Natural killer cell treated with Interleukin-12 subunit alpha and Interleukin-12 subunit beta and Interleukin-15 and Interleukin-18, amount 100 ng/mL, for 72 hours (primary cell): ENCODE measurements at regions not wholly inside any gene's neighbourhood (a gene's known extent, or its start where the extent isn't known, plus 50 kb on each side); places are given as distances from the start of the nearest gene placed in this dataset.

ENCODE experiments used
- ATAC-seq, 2 donors: fragments of 150-1000 bp; cut with Tn5 transposase in 1 of 2; sonication (Bioruptor Pico), chemical (Tn5 transposase) in 1 of 2; 2 replicates each; pipeline ENCODE4 v1.10.0; 2021
- DNase-seq: peaks from one replicate; pipeline ENCODE4 v3.0.0; 2022; ENCODE audit warnings: low spot score
- H3K27ac Mint-ChIP-seq, 2 donors: 1 replicate in 1 of 2; 2 replicates in 1 of 2; pipeline ENCODE4 v1.8.0; 2022; ENCODE audit warnings: mixed read lengths in 2 of 2, mild to moderate bottlenecking in 1 of 2, moderate library complexity in 1 of 2
- H3K27me3 Mint-ChIP-seq, 2 donors: 1 replicate in 1 of 2; 2 replicates in 1 of 2; pipeline ENCODE4 v1.8.0; 2022; ENCODE audit warnings: mixed read lengths in 2 of 2
- H3K36me3 Mint-ChIP-seq: one replicate; pipeline ENCODE4 v1.8.0; 2022; ENCODE audit warnings: mixed read lengths
- H3K4me1 Mint-ChIP-seq, 2 donors: 1 replicate in 1 of 2; 2 replicates in 1 of 2; pipeline ENCODE4 v1.8.0; 2022; ENCODE audit warnings: low read depth in 2 of 2, mixed read lengths in 2 of 2, mild to moderate bottlenecking in 1 of 2
- H3K4me3 Mint-ChIP-seq: one replicate; pipeline ENCODE4 v1.8.0; 2022; ENCODE audit warnings: mixed read lengths
- H3K9me3 Mint-ChIP-seq: 2 replicates; pipeline ENCODE4 v1.8.0; 2022; ENCODE audit warnings: mixed read lengths

DNA sequence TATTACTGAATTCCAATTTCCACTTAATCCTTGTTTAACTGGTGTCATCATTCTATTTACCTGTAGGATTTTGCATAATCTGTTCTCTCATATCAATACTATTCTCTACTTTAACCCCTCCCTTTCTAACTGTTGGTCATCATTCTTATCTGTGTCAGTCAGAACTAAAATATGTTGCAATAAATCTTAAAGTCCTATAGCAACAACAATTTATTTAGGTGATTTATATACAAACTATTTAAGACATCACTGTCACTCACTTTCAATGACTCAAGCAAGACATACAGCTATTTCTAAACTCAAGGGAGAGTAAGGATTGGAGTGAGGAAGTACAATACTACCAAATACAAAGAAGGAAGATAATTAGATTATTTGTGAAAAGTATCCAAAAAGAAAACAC lies 740.4 kb downstream of the DSC3 start:
- H3K4me3 Mint-ChIP-seq: no peak overlapping the region
- DNase-seq (no peak), ATAC-seq (no peak)
- H3K27me3 Mint-ChIP-seq: no peaks in the 10 kb centered on the region
- H3K9me3 Mint-ChIP-seq: peaks cover 7% of the 10 kb centered on the region
- peaks cover 7% of the 10 kb centered on the region for H3K36me3 Mint-ChIP-seq
- H3K4me1 Mint-ChIP-seq: no peaks in the 10 kb centered on the region
- no peak overlapping the region for H3K27ac Mint-ChIP-seq

DNA sequence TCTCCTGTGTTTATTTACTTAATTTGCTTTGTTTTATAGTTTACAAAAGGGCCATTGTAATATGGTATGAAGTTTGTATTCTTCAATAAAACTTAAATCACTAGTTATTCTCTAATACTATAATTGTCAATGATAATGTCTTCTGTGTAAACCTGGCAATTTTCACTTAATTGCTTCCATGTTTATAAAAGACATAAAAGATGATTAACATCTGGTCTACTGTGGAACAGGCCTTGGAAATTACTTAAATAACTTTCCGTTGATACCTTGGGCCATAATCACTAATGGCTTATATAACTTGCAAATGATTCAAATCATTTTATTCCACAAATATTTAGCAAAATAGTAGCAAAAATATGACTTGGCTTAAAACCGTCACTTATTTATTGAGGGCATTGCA lies 743.8 kb downstream of the DSC3 start:
- no peaks in the 10 kb centered on the region for H3K27me3 Mint-ChIP-seq
- H3K36me3 Mint-ChIP-seq: peaks cover 7% of the 10 kb centered on the region
- no peak overlapping the region for H3K27ac Mint-ChIP-seq
- peaks cover 16% of the 10 kb centered on the region for H3K9me3 Mint-ChIP-seq
- no peaks in the 10 kb centered on the region for H3K4me1 Mint-ChIP-seq
- DNase-seq (no peak), ATAC-seq (no peak)
- no peak overlapping the region for H3K4me3 Mint-ChIP-seq

DNA sequence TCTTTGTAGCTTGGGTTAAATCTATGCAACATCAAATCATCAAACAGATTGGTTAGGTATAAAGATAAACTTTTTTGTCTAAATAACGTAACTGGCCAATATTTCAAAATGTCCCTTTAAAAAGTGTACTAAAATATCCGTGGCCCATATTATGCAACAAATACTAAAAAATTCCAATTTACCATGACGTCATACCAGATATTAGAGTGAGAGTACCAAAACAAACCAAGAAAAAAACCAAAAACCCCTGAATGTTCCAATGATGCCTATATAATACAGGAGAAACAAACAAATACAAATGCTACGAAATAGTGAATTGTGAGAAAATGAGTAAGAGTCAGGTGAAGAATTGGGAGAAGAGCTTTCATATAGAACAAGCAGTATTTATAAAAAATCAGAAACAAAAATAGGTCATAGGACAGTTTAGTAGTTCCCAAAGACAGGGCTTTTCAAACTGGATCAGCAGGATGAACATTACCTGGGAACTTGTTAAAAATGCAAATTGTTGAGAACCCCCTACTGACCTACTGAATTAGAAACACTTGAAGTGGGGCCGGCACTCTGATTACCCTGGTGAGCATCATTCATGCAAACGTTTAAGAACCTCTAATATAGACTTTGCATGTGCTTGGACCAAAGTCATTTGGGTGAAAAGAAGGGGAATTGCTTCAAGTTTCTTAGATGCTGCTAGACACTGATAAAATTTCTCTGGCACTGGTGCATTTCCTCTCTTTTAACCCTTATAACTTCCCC lies 753.7 kb downstream of the DSC3 start:
- ATAC-seq (no peak), DNase-seq (no peak)
- H3K4me3 Mint-ChIP-seq: no peak overlapping the region
- H3K9me3 Mint-ChIP-seq: peaks cover 8% of the 10 kb centered on the region
- peaks cover 4% of the 10 kb centered on the region for H3K36me3 Mint-ChIP-seq
- no peaks in the 10 kb centered on the region for H3K27me3 Mint-ChIP-seq
- H3K4me1 Mint-ChIP-seq: no peaks in the 10 kb centered on the region
- no peak overlapping the region for H3K27ac Mint-ChIP-seq

DNA sequence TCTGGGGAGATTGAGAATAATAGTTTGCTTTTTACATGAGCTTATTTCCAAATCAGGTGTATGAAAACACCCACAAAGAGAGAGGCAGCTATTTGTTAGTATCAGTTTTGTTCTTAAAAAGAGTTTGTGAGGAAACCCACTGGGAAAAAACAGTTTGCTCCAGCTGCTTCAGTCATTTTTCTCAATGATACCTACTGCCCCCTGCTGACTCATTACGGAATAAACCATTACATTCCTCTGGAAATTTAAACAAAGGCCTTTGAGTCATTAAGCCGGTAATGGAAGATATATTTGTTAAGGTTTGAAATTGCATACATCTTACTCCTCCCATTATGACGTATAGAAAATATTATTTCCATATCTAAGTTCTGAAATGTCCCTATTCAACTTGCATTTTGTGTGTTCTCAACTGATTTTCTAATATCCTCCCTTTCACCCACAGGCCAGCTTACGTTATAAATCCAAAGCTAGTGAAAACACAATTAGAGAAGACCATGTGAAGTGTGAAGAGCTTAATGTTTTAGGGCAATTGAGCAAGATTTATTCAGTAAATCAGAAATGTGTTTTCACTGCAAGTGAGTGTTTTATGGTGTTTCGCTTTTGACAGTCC lies 761.6 kb downstream of the DSC3 start:
- ATAC-seq: no peak
- Mint-ChIP-seq H3K27ac (no peak overlapping the region), H3K4me3 (no peak overlapping the region), H3K36me3 (no peaks in the 10 kb centered on the region), H3K4me1 (no peaks in the 10 kb centered on the region), H3K27me3 (no peaks in the 10 kb centered on the region), H3K9me3 (no peaks in the 10 kb centered on the region)
- DNase-seq: no peak

DNA sequence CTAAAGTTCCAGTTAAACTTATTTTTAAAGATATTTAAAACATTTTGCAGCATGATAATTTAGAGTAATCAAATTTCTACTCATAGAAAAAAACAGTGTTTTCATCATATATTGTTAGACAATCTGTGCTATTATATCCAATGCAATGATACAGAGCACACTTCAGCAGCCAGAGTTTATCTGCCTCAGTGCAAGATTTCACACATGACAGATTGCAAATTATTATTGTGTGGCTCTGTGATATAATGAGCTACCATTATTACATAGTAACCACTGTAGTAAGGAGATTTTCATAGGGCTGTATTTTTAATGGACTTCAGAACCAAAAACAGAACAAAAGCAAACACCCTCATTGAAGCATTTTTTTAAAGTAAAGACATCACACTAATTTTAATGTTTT lies 762.4 kb downstream of the DSC3 start:
- Mint-ChIP-seq H3K27me3 (no peaks in the 10 kb centered on the region), H3K4me3 (no peak overlapping the region), H3K4me1 (no peaks in the 10 kb centered on the region), H3K27ac (no peak overlapping the region), H3K9me3 (no peaks in the 10 kb centered on the region), H3K36me3 (no peaks in the 10 kb centered on the region)
- no peak for ATAC-seq
- DNase-seq: no peak

DNA sequence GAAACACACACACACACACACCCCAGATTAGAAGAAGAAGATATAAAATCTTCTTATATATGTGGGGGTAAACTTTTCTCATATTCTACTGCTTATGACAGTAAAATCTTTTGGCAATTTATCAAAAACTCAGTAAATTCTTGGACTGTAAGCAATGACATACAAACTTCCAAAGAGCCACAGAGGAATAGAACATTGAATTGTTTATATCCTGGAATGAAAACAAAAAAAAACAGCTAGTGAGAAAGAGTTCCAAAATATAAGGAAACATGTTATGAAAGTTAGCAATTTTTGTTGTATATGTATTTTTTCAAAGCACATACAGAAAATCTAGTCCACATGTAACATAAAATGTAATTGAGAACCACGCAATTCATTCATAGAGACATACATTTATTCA lies 764.9 kb downstream of the DSC3 start:
- no peak for ATAC-seq
- Mint-ChIP-seq H3K4me3 (no peak overlapping the region), H3K27me3 (no peaks in the 10 kb centered on the region), H3K4me1 (no peaks in the 10 kb centered on the region), H3K9me3 (peaks cover 3% of the 10 kb centered on the region), H3K36me3 (no peaks in the 10 kb centered on the region), H3K27ac (no peak overlapping the region)
- no peak for DNase-seq

DNA sequence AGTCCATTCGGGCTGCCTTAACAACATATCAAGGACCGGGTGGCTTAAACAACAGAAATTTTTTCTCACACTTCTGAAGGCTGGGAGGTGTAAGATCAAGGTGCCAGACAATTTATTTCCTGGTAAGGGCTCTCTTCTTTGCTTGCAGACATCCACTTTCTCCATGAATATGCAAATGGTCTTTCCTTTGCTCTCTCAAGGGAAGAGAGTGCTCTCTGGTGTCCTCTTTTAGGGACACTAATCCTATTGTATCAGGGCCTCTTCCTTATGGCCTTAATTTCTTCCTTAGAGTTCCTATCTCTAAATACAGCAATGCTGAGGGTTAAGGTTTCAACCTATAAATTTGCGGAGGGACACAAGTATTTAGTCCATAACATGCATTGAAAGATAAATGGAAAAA lies 770.8 kb downstream of the DSC3 start:
- Mint-ChIP-seq H3K27me3 (no peaks in the 10 kb centered on the region), H3K27ac (no peak overlapping the region), H3K4me3 (no peak overlapping the region), H3K9me3 (peaks cover 8% of the 10 kb centered on the region), H3K36me3 (peaks cover 4% of the 10 kb centered on the region), H3K4me1 (no peaks in the 10 kb centered on the region)
- no peak for ATAC-seq
- DNase-seq: no peak

DNA sequence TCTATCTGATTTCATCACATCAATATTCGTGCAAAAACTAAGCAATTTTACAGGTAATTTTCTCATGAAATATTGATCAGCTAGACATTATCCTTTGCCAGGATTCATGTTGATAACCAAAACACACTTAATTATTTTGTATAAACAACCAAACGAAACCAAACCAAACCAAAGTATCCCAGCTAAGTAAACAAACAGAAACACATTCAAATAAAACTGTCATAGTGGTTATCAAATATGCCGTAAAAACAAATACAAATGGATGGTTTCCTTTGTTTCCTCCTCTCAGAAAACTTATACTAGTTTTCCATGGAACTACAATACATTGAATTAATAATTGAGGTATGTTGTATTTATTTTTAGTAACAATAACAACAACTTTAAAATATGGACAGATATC lies 777.4 kb downstream of the DSC3 start:
- ATAC-seq (no peak), DNase-seq (no peak)
- Mint-ChIP-seq H3K4me3 (no peak overlapping the region), H3K36me3 (peaks cover 4% of the 10 kb centered on the region), H3K9me3 (peaks cover 4% of the 10 kb centered on the region), H3K27ac (no peak overlapping the region), H3K27me3 (no peaks in the 10 kb centered on the region), H3K4me1 (no peaks in the 10 kb centered on the region)

DNA sequence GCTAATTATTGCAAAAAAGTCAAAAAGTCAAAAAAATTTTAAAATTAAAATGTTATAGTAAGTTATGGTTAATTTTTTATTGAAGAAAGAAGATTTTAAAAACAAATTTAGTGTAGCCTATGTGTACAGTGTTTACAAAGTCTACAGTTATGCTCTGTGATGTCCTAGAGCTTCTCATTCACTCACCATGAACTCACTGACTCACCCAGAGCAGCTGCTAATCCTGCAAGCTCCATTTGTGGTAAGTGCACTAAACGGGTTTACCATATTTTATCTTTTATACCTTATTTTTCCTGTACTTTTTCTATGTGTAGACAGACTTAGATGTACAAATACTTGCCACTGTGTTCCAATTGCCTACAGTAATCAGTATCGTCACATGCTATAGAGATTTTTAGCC lies 788.2 kb downstream of the DSC3 start:
- Mint-ChIP-seq H3K27ac (no peak overlapping the region), H3K36me3 (peaks cover 7% of the 10 kb centered on the region), H3K27me3 (no peaks in the 10 kb centered on the region), H3K9me3 (peaks cover 5% of the 10 kb centered on the region), H3K4me3 (no peak overlapping the region), H3K4me1 (no peaks in the 10 kb centered on the region)
- DNase-seq: no peak
- no peak for ATAC-seq

DNA sequence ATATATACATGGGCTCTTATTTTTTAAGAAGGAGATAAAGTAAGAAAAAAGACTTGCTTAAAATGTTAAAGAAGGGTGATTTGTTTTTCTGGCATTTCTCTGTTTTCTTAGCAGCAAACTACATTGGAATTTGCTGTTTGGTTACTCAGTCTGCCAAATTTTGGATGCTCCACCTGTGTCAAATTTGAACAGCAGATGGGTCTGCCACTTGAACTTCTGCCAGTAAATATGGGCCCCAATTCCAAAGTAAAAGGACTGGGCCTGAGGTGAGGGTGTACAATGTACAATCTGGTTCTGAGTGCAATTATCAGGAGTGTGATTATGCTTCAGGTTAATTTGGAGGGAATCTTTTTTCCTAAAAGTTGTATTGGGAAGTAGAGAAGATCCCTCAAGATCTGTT lies 794.5 kb downstream of the DSC3 start:
- peaks cover under 1% of the 10 kb centered on the region for H3K36me3 Mint-ChIP-seq

DNA sequence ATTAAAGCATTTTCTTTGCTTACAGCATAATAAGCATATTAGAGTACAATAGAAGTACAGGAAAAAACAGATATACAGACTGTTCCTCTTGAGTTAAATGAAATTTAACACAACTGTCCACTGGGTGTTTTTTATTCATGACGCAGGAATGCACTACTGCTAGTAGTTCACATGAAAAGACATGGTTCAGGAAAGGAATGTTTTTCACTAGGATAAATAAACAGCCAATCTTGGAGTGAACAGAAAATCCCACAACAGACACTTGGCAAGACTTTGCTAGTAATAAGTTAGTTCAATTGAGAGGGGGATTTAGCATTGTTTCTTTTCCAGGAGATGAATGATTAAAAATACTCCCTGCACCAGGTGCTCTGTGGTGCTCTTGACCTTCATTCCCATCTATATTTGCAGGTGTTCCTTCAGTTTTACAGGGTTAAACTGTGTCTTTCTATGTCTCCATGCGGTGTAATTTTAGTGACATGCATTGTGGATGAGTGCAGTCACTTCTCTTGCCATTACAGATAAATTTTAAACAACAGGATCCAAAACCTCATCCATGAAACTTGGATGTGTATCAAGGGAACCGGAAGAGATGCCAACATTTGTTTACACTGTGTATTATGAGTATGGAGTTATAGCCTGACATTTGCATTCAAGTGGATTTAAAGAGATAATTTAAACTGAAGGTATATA lies 796.6 kb downstream of the DSC3 start:
- H3K27me3 Mint-ChIP-seq: no peaks in the 10 kb centered on the region
- no peaks in the 10 kb centered on the region for H3K4me1 Mint-ChIP-seq
- peaks cover 17% of the 10 kb centered on the region for H3K9me3 Mint-ChIP-seq
- no peak for DNase-seq
- H3K36me3 Mint-ChIP-seq: no peaks in the 10 kb centered on the region
- no peak overlapping the region for H3K27ac Mint-ChIP-seq
- H3K4me3 Mint-ChIP-seq: no peak overlapping the region
- no peak for ATAC-seq

More for the DNA sequence above, 794.5 kb downstream of the DSC3 start:
- peaks cover 17% of the 10 kb centered on the region for H3K9me3 Mint-ChIP-seq
- H3K27me3 Mint-ChIP-seq: no peaks in the 10 kb centered on the region
- H3K27ac Mint-ChIP-seq: no peak overlapping the region
- H3K4me3 Mint-ChIP-seq: no peak overlapping the region
- ATAC-seq (no peak), DNase-seq (no peak)
- no peaks in the 10 kb centered on the region for H3K4me1 Mint-ChIP-seq

DNA sequence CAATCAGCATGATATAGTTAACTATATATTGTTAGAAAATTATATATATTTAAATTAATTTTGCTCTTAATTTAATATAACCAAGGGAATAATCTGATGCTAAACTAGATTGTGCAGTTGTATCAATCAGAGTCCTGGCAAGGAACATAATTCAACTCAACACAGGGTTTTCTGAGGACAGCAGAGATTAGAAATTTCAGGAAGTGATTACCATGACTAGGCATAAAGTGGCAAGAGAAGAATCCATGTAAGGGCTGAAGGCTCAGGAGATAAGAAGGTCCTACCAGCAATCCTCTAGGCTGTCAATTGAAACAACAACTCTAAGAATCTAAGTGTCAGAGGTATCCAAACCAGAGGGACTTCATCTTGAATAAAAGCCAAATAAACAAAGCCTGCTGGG lies 807.8 kb downstream of the DSC3 start:
- no peak for ATAC-seq
- Mint-ChIP-seq H3K27me3 (no peaks in the 10 kb centered on the region), H3K4me1 (no peaks in the 10 kb centered on the region), H3K36me3 (no peaks in the 10 kb centered on the region), H3K27ac (no peak overlapping the region), H3K4me3 (no peak overlapping the region), H3K9me3 (peaks cover 18% of the 10 kb centered on the region)
- DNase-seq: no peak

DNA sequence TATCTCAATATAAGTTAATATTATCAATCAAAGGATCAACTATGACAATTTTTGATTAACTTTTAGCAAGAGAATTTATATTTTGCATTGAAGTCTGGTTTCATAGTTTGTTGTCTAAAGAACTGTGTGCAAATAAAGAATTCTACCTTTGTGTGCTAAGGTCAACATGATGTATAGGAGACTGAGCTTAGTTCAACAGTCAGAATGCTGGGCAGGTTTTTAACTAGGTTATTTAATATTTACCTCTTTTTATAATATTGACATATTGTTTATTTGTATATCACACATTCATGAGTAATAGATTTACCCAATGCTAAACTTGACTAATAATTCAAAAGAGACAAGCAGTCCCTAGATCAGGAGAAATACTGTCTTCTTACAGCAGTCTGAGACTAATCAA lies 831.4 kb downstream of the DSC3 start:
- Mint-ChIP-seq H3K36me3 (no peaks in the 10 kb centered on the region), H3K9me3 (peaks cover 5% of the 10 kb centered on the region), H3K4me1 (no peaks in the 10 kb centered on the region), H3K4me3 (no peak overlapping the region), H3K27ac (no peak overlapping the region), H3K27me3 (no peaks in the 10 kb centered on the region)
- no peak for ATAC-seq
- no peak for DNase-seq

DNA sequence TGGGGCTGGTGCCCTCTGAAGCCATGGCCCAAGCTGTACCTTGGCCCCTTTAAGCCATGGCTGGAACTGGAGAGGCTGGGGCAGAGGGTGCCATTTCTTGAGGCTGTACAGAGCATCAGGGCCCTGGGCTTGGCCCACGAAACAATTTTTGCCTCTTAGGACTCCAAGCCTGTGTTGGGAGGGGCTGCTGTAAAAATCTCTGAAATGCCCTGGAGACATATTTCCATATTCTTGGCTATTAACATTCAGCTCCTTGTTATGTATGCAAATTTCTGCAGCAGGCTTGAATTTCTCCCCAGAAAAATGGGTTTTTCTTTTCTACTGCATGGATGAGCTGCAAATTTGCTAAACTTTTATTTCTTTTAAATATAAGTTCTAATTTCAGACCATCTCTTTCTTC lies 834.0 kb downstream of the DSC3 start:
- ATAC-seq (no peak), DNase-seq (no peak)
- peaks cover 5% of the 10 kb centered on the region for H3K9me3 Mint-ChIP-seq
- no peak overlapping the region for H3K4me3 Mint-ChIP-seq
- H3K36me3 Mint-ChIP-seq: no peaks in the 10 kb centered on the region
- H3K27ac Mint-ChIP-seq: no peak overlapping the region
- no peaks in the 10 kb centered on the region for H3K27me3 Mint-ChIP-seq
- H3K4me1 Mint-ChIP-seq: no peaks in the 10 kb centered on the region
